ENCODE measurements at regions not wholly inside any gene's neighbourhood (a gene's known extent, or its start where the extent isn't known, plus 50 kb on each side); places are given as distances from the start of the nearest gene placed in this dataset.

- TF ChIP-seq CTCF (IDR thresholded peaks at IDR 0.05): no peak
- Histone ChIP-seq H3K4me3 (no peak overlapping the region), H3K9me3 (no peaks in the 10 kb centered on the region), H3K27ac (no peak overlapping the region), H3K36me3 (no peaks in the 10 kb centered on the region), H3K4me1 (ENCODE audit: control insufficient read depth in 1 of 2, low read depth in 2 of 2) (peaks cover 10 to 14% of the 10 kb centered on the region in 2 donors), H3K27me3 (replicated peaks; ENCODE audit: insufficient read depth) (no peaks in the 10 kb centered on the region)
- DNase-seq (ENCODE audit: low spot score) (no peak), ATAC-seq (ENCODE audit: insufficient number of reproducible peaks, low FRiP score, low read depth) (no peak)
These were observed 162.6 kb upstream of the SLC39A10 start for GRCh38 chr2:195494451-195494850.

GRCh38 chr2:195493416-195493815 is 163.6 kb upstream of the SLC39A10 start:
- H3K27me3 ChIP-seq (replicated peaks; ENCODE audit: insufficient read depth): no peaks in the 10 kb centered on the region
- no peak overlapping the region for H3K4me3 ChIP-seq
- peaks cover 4 to 7% of the 10 kb centered on the region in 2 donors for H3K4me1 ChIP-seq (ENCODE audit: control insufficient read depth in 1 of 2, low read depth in 2 of 2)
- H3K27ac ChIP-seq: no peak overlapping the region
- ATAC-seq (ENCODE audit: insufficient number of reproducible peaks, low FRiP score, low read depth) (no peak), DNase-seq (ENCODE audit: low spot score) (no peak)
- TF ChIP-seq CTCF (IDR thresholded peaks at IDR 0.05): no peak
- H3K9me3 ChIP-seq: no peaks in the 10 kb centered on the region
- no peaks in the 10 kb centered on the region for H3K36me3 ChIP-seq

- ATAC-seq (ENCODE audit: insufficient number of reproducible peaks, low FRiP score, low read depth) (no peak), DNase-seq (ENCODE audit: low spot score) (no peak)
- Histone ChIP-seq H3K4me1 (ENCODE audit: control insufficient read depth in 1 of 2, low read depth in 2 of 2) (no peaks in the 10 kb centered on the region), H3K27me3 (replicated peaks; ENCODE audit: insufficient read depth) (no peaks in the 10 kb centered on the region), H3K27ac (no peak overlapping the region), H3K9me3 (no peaks in the 10 kb centered on the region), H3K4me3 (no peak overlapping the region), H3K36me3 (no peaks in the 10 kb centered on the region)
- TF ChIP-seq CTCF (IDR thresholded peaks at IDR 0.05): no peak
These were observed 166.7 kb upstream of the SLC39A10 start for GRCh38 chr2:195490319-195490718.

GRCh38 chr2:195489101-195489500 is 167.9 kb upstream of the SLC39A10 start:
- no peak for TF ChIP-seq CTCF (IDR thresholded peaks at IDR 0.05)
- H3K36me3 ChIP-seq: no peaks in the 10 kb centered on the region
- H3K4me3 ChIP-seq: no peak overlapping the region
- no peaks in the 10 kb centered on the region for H3K4me1 ChIP-seq (ENCODE audit: control insufficient read depth in 1 of 2, low read depth in 2 of 2)
- DNase-seq (ENCODE audit: low spot score) (no peak), ATAC-seq (ENCODE audit: insufficient number of reproducible peaks, low FRiP score, low read depth) (no peak)
- no peaks in the 10 kb centered on the region for H3K9me3 ChIP-seq
- no peaks in the 10 kb centered on the region for H3K27me3 ChIP-seq (replicated peaks; ENCODE audit: insufficient read depth)
- H3K27ac ChIP-seq: no peak overlapping the region

- no peaks in the 10 kb centered on the region for H3K4me1 ChIP-seq (ENCODE audit: control insufficient read depth in 1 of 2, low read depth in 2 of 2)
- no peak for DNase-seq (ENCODE audit: low spot score)
- H3K9me3 ChIP-seq: no peaks in the 10 kb centered on the region
- no peak for ATAC-seq (ENCODE audit: insufficient number of reproducible peaks, low FRiP score, low read depth)
- H3K36me3 ChIP-seq: no peaks in the 10 kb centered on the region
- TF ChIP-seq CTCF (IDR thresholded peaks at IDR 0.05): no peak
- no peaks in the 10 kb centered on the region for H3K27me3 ChIP-seq (replicated peaks; ENCODE audit: insufficient read depth)
- H3K4me3 ChIP-seq: no peak overlapping the region
- no peak overlapping the region for H3K27ac ChIP-seq
These were observed 168.5 kb upstream of the SLC39A10 start for GRCh38 chr2:195488567-195488966.

Measured in thoracic aorta (tissue), 2 donors.